Lower leg skin (tissue), 3 donors: ENCODE measurements at regions not wholly inside any gene's neighbourhood (a gene's known extent, or its start where the extent isn't known, plus 50 kb on each side); places are given as distances from the start of the nearest gene placed in this dataset.

ENCODE experiments used
- POLR2A ChIP-seq, 2 donors: fragments of 450-650 bp; IDR thresholded peaks; one replicate each; pipeline ENCODE4 v1.6.1; 2016 to 2017; ENCODE audit warnings: antibody characterized with exemption in 2 of 2, mild to moderate bottlenecking in 1 of 2, moderate library complexity in 1 of 2
- TF ChIP-seq, protein P1 (sequence below), 3 donors: fragments of 450-650 bp; IDR thresholded peaks; one replicate each; pipeline ENCODE4 v1.5.1; 2016; ENCODE audit warnings: antibody characterized with exemption in 3 of 3, mild to moderate bottlenecking in 3 of 3, moderate library complexity in 2 of 3

DNA sequence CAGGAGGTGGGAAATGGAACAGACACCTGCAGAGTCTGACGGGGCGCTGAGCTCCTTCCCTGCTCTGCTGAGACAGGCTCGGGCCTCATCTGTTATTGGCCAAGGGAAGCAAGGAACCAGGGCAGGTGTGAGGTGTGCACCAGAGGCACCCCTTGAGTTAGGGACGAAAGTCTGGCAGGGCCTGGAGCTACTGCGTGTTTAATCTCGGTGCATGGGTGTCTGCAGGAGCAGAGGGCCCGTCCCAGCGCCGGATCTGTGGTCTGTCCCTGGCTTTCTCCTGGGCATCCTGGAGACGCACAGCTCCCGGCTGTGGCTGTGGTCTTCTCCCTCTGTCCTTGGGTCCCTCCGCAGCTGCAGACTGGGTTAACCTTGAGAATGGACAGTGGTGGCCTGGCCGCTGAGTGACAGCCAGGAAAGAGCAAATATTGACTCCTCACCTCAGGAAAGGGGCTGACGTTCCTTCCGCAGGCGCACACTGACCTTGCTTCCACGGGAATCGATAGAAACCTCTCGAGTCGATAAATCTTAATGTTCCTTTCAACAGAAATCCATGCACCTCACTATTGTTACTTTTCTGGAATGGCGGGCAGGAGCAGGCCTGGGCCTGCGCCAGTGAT, 975.6 kb downstream of the BRD1 start:
- TF ChIP-seq, protein P1, sequence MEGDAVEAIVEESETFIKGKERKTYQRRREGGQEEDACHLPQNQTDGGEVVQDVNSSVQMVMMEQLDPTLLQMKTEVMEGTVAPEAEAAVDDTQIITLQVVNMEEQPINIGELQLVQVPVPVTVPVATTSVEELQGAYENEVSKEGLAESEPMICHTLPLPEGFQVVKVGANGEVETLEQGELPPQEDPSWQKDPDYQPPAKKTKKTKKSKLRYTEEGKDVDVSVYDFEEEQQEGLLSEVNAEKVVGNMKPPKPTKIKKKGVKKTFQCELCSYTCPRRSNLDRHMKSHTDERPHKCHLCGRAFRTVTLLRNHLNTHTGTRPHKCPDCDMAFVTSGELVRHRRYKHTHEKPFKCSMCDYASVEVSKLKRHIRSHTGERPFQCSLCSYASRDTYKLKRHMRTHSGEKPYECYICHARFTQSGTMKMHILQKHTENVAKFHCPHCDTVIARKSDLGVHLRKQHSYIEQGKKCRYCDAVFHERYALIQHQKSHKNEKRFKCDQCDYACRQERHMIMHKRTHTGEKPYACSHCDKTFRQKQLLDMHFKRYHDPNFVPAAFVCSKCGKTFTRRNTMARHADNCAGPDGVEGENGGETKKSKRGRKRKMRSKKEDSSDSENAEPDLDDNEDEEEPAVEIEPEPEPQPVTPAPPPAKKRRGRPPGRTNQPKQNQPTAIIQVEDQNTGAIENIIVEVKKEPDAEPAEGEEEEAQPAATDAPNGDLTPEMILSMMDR (IDR thresholded peaks at IDR 0.05) = no peak
- no peak for TF ChIP-seq POLR2A (IDR thresholded peaks at IDR 0.05)
